ENCODE measurements at regions not wholly inside any gene's neighbourhood (a gene's known extent, or its start where the extent isn't known, plus 50 kb on each side); places are given as distances from the start of the nearest gene placed in this dataset.
"Not testable (repeated sequence)": the region's sequence is repeated elsewhere in the genome, so short reads cannot be mapped to it uniquely, and the experiment has no call there.

- Histone ChIP-seq H3K4me3 (no peak overlapping the region), H3K4me1 (no peaks in the 10 kb centered on the region), H3K27me3 (no peaks in the 10 kb centered on the region), H3F3A (ENCODE audit: low read depth) (no peaks in the 10 kb centered on the region), H3K9ac (no peak overlapping the region), H3K27ac (no peak overlapping the region), H3K9me3 (ENCODE audit: low read depth) (no peaks in the 10 kb centered on the region), H4K20me1 (ENCODE audit: low read depth) (no peaks in the 10 kb centered on the region), H3K4me2 (no peak overlapping the region), H3K79me2 (ENCODE audit: low read depth) (no peaks in the 10 kb centered on the region), H2AFZ (replicated peaks) (no peak overlapping the region), H3K36me3 (no peaks in the 10 kb centered on the region)
- no peak overlapping the region for H3K27ac Mint-ChIP-seq
- H3K9me3 Mint-ChIP-seq, result peaks cover 1% of the 10 kb centered on the region
- H3K4me1 Mint-ChIP-seq, result peaks cover 7% of the 10 kb centered on the region
- no peak overlapping the region for H3K4me3 Mint-ChIP-seq
- TF ChIP-seq CTCF (IDR thresholded peaks at IDR 0.05) (no peak), EZH2 (IDR thresholded peaks at IDR 0.05) (no peak), EZH2phosphoT487 (IDR thresholded peaks at IDR 0.05) (no peak)
- no peaks in the 10 kb centered on the region for H3K27me3 Mint-ChIP-seq (ENCODE audit: insufficient read depth, low read depth)
- no peaks in the 10 kb centered on the region for H3K36me3 Mint-ChIP-seq
- DNase-seq (ENCODE audit: low spot score), result no peak
Observed at GRCh38 chr2:71923143-71923525, 224.5 kb downstream of the CYP26B1 start.

- TF ChIP-seq EZH2 (IDR thresholded peaks at IDR 0.05), result no peak
- no peak for TF ChIP-seq EZH2phosphoT487 (IDR thresholded peaks at IDR 0.05)
- TF ChIP-seq CTCF (IDR thresholded peaks at IDR 0.05), result no peak
- Histone ChIP-seq H3K79me2 (ENCODE audit: low read depth) (no peaks in the 10 kb centered on the region), H3F3A (ENCODE audit: low read depth) (no peaks in the 10 kb centered on the region), H3K4me3 (no peak overlapping the region), H4K20me1 (ENCODE audit: low read depth) (no peaks in the 10 kb centered on the region), H3K4me1 (no peaks in the 10 kb centered on the region), H3K9me3 (ENCODE audit: low read depth) (no peaks in the 10 kb centered on the region), H3K27me3 (no peaks in the 10 kb centered on the region), H3K36me3 (no peaks in the 10 kb centered on the region), H3K27ac (no peak overlapping the region), H2AFZ (replicated peaks) (no peak overlapping the region), H3K9ac (no peak overlapping the region), H3K4me2 (no peak overlapping the region)
- Mint-ChIP-seq H3K9me3 (peaks cover 2% of the 10 kb centered on the region), H3K27ac (no peak overlapping the region), H3K27me3 (ENCODE audit: insufficient read depth, low read depth) (no peaks in the 10 kb centered on the region), H3K4me3 (no peak overlapping the region), H3K4me1 (peaks cover 7% of the 10 kb centered on the region), H3K36me3 (no peaks in the 10 kb centered on the region)
- no peak for DNase-seq (ENCODE audit: low spot score)
Observed at GRCh38 chr2:71922499-71923142, 225.0 kb downstream of the CYP26B1 start.

- TF ChIP-seq EZH2phosphoT487 (IDR thresholded peaks at IDR 0.05) (no peak), CTCF (IDR thresholded peaks at IDR 0.05) (no peak), EZH2 (IDR thresholded peaks at IDR 0.05) (no peak)
- H3K36me3 ChIP-seq, result no peaks in the 10 kb centered on the region
- H3K4me2 ChIP-seq, result no peak overlapping the region
- H3K4me3 ChIP-seq, result no peak overlapping the region
- no peaks in the 10 kb centered on the region for H3F3A ChIP-seq (ENCODE audit: low read depth)
- no peaks in the 10 kb centered on the region for H3K9me3 ChIP-seq (ENCODE audit: low read depth)
- peaks cover 2% of the 10 kb centered on the region for H3K9me3 Mint-ChIP-seq
- H3K9ac ChIP-seq, result no peak overlapping the region
- no peaks in the 10 kb centered on the region for H3K27me3 ChIP-seq
- peaks cover 7% of the 10 kb centered on the region for H3K4me1 Mint-ChIP-seq
- no peaks in the 10 kb centered on the region for H4K20me1 ChIP-seq (ENCODE audit: low read depth)
- no peak for DNase-seq (ENCODE audit: low spot score)
- H3K27me3 Mint-ChIP-seq (ENCODE audit: insufficient read depth, low read depth), result no peaks in the 10 kb centered on the region
- H3K27ac ChIP-seq, result no peak overlapping the region
- no peaks in the 10 kb centered on the region for H3K36me3 Mint-ChIP-seq
- no peak overlapping the region for H3K27ac Mint-ChIP-seq
- no peak overlapping the region for H3K4me3 Mint-ChIP-seq
- H3K4me1 ChIP-seq, result no peaks in the 10 kb centered on the region
- no peaks in the 10 kb centered on the region for H3K79me2 ChIP-seq (ENCODE audit: low read depth)
- no peak overlapping the region for H2AFZ ChIP-seq (replicated peaks)
Observed at GRCh38 chr2:71922091-71922490, 225.6 kb downstream of the CYP26B1 start.

- not testable (repeated sequence) for H3F3A ChIP-seq (ENCODE audit: low read depth); H3K9ac ChIP-seq; H3K9me3 ChIP-seq (ENCODE audit: low read depth); H3K4me3 Mint-ChIP-seq; H3K36me3 Mint-ChIP-seq; H2AFZ ChIP-seq (replicated peaks); H3K4me1 ChIP-seq; H3K79me2 ChIP-seq (ENCODE audit: low read depth); H3K4me2 ChIP-seq; H3K27me3 ChIP-seq; H4K20me1 ChIP-seq (ENCODE audit: low read depth); H3K27ac ChIP-seq; H3K4me1 Mint-ChIP-seq; H3K36me3 ChIP-seq; H3K27ac Mint-ChIP-seq; H3K4me3 ChIP-seq; H3K9me3 Mint-ChIP-seq; H3K27me3 Mint-ChIP-seq (ENCODE audit: insufficient read depth, low read depth); DNase-seq (ENCODE audit: low spot score)
Observed at GRCh38 chr2:71920819-71921218, 226.8 kb downstream of the CYP26B1 start.

Data from neural progenitor cell (in vitro differentiated cells).